GM23338 (cell line): ENCODE measurements at regions not wholly inside any gene's neighbourhood (a gene's known extent, or its start where the extent isn't known, plus 50 kb on each side); places are given as distances from the start of the nearest gene placed in this dataset.

Experiments used
- ATAC-seq: fragments of 200-7000 bp; cut with Tn5 transposase; 3 replicates; pipeline ENCODE4 v1.9.1; 2020
- DNase-seq: peaks from one replicate; pipeline ENCODE4 v3.0.0-alpha.2; 2015; ENCODE audit warnings: low spot score
- H2AFZ ChIP-seq: fragments of 200-600 bp; sonication (generic); 2 replicates; pipeline ENCODE4 v1.8.0; 2016; ENCODE audit warnings: antibody characterized with exemption, mild to moderate bottlenecking, moderate library complexity
- H3F3A ChIP-seq: fragments of 200-600 bp; sonication (generic); replicated peaks from 2 replicates; pipeline ENCODE4 v1.8.0; 2017; ENCODE audit warnings: antibody characterized with exemption, mixed run types, low read depth
- H3K27ac ChIP-seq: fragments of 200-600 bp; sonication (generic); 2 replicates; pipeline ENCODE4 v1.6.1; 2016; ENCODE audit warnings: low read depth
- H3K27me3 ChIP-seq: fragments of 200-600 bp; sonication (generic); 2 replicates; pipeline ENCODE4 v1.8.0; 2016; ENCODE audit warnings: mild to moderate bottlenecking, mixed run types, moderate library complexity; ENCODE audit not compliant: insufficient read depth
- H3K36me3 ChIP-seq: fragments of 200-600 bp; sonication (generic); 2 replicates; pipeline ENCODE4 v1.8.0; 2016; ENCODE audit warnings: mild to moderate bottlenecking; ENCODE audit not compliant: insufficient read depth
- H3K4me1 ChIP-seq: fragments of 200-600 bp; sonication (generic); 2 replicates; pipeline ENCODE4 v1.8.0; 2016; ENCODE audit warnings: mild to moderate bottlenecking, moderate library complexity; ENCODE audit not compliant: insufficient read depth
- H3K4me2 ChIP-seq: fragments of 200-600 bp; sonication (generic); 2 replicates; pipeline ENCODE4 v1.7.1; 2017; ENCODE audit warnings: mixed run types
- H3K4me3 ChIP-seq: fragments of 200-600 bp; sonication (generic); 2 replicates; pipeline ENCODE4 v1.6.1; 2016; ENCODE audit warnings: mixed run types
- H3K79me2 ChIP-seq: fragments of 200-600 bp; sonication (generic); replicated peaks from 2 replicates; pipeline ENCODE4 v1.8.0; 2017; ENCODE audit warnings: mild to moderate bottlenecking; ENCODE audit not compliant: insufficient read depth
- H3K9me2 ChIP-seq: fragments of 200-600 bp; sonication (generic); 2 replicates; pipeline ENCODE4 v1.8.0; 2017; ENCODE audit not compliant: insufficient read depth
- H4K20me1 ChIP-seq: fragments of 200-600 bp; sonication (generic); replicated peaks from 2 replicates; pipeline ENCODE4 v1.8.0; 2017; ENCODE audit warnings: mild to moderate bottlenecking; ENCODE audit not compliant: insufficient read depth
- H3K27ac Mint-ChIP-seq: 2 replicates; pipeline ENCODE4 v1.8.0; 2020; ENCODE audit warnings: inconsistent platforms, mild to moderate bottlenecking, moderate library complexity, mixed read lengths
- H3K27me3 Mint-ChIP-seq: 3 replicates; pipeline ENCODE4 v1.8.0; 2022; ENCODE audit warnings: low read depth, mild to moderate bottlenecking, moderate library complexity, mixed read lengths, inconsistent platforms; ENCODE audit not compliant: insufficient read depth, poor library complexity
- H3K36me3 Mint-ChIP-seq: 3 replicates; pipeline ENCODE4 v1.8.0; 2021; ENCODE audit warnings: low read depth, mild to moderate bottlenecking, inconsistent platforms, moderate library complexity, mixed read lengths
- H3K4me1 Mint-ChIP-seq: 3 replicates; pipeline ENCODE4 v1.8.0; 2020; ENCODE audit warnings: mild to moderate bottlenecking, inconsistent platforms, mixed read lengths
- H3K4me3 Mint-ChIP-seq: 3 replicates; pipeline ENCODE4 v1.8.0; 2021; ENCODE audit warnings: moderate library complexity, mild to moderate bottlenecking, inconsistent platforms, mixed read lengths
- H3K9me3 Mint-ChIP-seq: 3 replicates; pipeline ENCODE4 v1.8.0; 2020; ENCODE audit warnings: moderate library complexity, mild to moderate bottlenecking, inconsistent platforms, mixed read lengths
- CREB1 ChIP-seq: fragments of 250-450 bp; sonication (Bioruptor Pico); IDR thresholded peaks from 2 replicates; pipeline ENCODE4 v1.5.0; 2020; ENCODE audit warnings: low read depth, mild to moderate bottlenecking, moderate library complexity
- ETS1 ChIP-seq: IDR thresholded peaks from 2 replicates; pipeline ENCODE4 v1.6.1; 2016; ENCODE audit warnings: antibody characterized with exemption
- EZH2 ChIP-seq: fragments of 200-600 bp; sonication (generic); IDR thresholded peaks from one replicate; pipeline ENCODE4 v1.8.0; 2017; ENCODE audit warnings: antibody characterized with exemption, mild to moderate bottlenecking, low read depth; ENCODE audit not compliant: unreplicated experiment
- JUNB ChIP-seq: IDR thresholded peaks from one replicate; pipeline ENCODE4 v1.6.1; 2016; ENCODE audit warnings: antibody characterized with exemption; ENCODE audit not compliant: unreplicated experiment
- NANOG ChIP-seq: IDR thresholded peaks from 2 replicates; pipeline ENCODE4 v1.6.1; 2016; ENCODE audit warnings: antibody characterized with exemption, borderline replicate concordance
- POLR2AphosphoS5 ChIP-seq: IDR thresholded peaks from 2 replicates; pipeline ENCODE4 v1.6.1; 2016; ENCODE audit warnings: antibody characterized with exemption, low read depth
- REST ChIP-seq: IDR thresholded peaks from one replicate; pipeline ENCODE4 v1.6.1; 2018; ENCODE audit warnings: antibody characterized with exemption; ENCODE audit not compliant: unreplicated experiment
- STAT1 ChIP-seq: IDR thresholded peaks from one replicate; pipeline ENCODE4 v1.6.1; 2016; ENCODE audit warnings: antibody characterized with exemption; ENCODE audit not compliant: unreplicated experiment
- ZNF114 ChIP-seq: fragments of 250-450 bp; sonication (Bioruptor Pico); IDR thresholded peaks from 2 replicates; pipeline ENCODE4 v1.5.0; 2020; ENCODE audit warnings: mild to moderate bottlenecking, moderate library complexity
- ZNF331 ChIP-seq: fragments of 250-450 bp; sonication (Bioruptor Pico); IDR thresholded peaks from 2 replicates; pipeline ENCODE4 v1.5.0; 2020; ENCODE audit warnings: low read depth, mild to moderate bottlenecking, moderate library complexity
- ZNF462 ChIP-seq: fragments of 250-450 bp; sonication (Bioruptor Pico); IDR thresholded peaks from 2 replicates; pipeline ENCODE4 v1.5.0; 2020; ENCODE audit warnings: mild to moderate bottlenecking, moderate library complexity

GRCh38 chr20:6524305-6524704 is 243.2 kb upstream of the BMP2 start:
- no peaks in the 10 kb centered on the region for H4K20me1 ChIP-seq
- no peaks in the 10 kb centered on the region for H3K79me2 ChIP-seq
- H3F3A ChIP-seq: no peaks in the 10 kb centered on the region
- H3K27me3 ChIP-seq: no peaks in the 10 kb centered on the region
- H3K9me3 Mint-ChIP-seq: peaks cover 7% of the 10 kb centered on the region; the same call in 1 of the 3 replicates
- no peaks in the 10 kb centered on the region for H3K36me3 Mint-ChIP-seq
- no peaks in the 10 kb centered on the region for H3K36me3 ChIP-seq
- no peak overlapping the region for H3K4me3 Mint-ChIP-seq
- no peaks in the 10 kb centered on the region for H3K27me3 Mint-ChIP-seq
- H3K27ac Mint-ChIP-seq: no peak overlapping the region
- ATAC-seq (no peak), DNase-seq (no peak)
- no peaks in the 10 kb centered on the region for H3K4me1 ChIP-seq
- TF ChIP-seq CREB1 (CRISPR knock-in tag): no peak
- TF ChIP-seq NANOG: no peak
- no peak for TF ChIP-seq STAT1
- TF ChIP-seq EZH2: no peak
- no peak for TF ChIP-seq ZNF331 (CRISPR knock-in tag)
- no peak for TF ChIP-seq ETS1
- TF ChIP-seq JUNB: no peak
- TF ChIP-seq POLR2AphosphoS5: no peak
- no peak for TF ChIP-seq ZNF114 (CRISPR knock-in tag)
- no peak for TF ChIP-seq ZNF462 (CRISPR knock-in tag)
- TF ChIP-seq REST: no peak
- H2AFZ ChIP-seq: no peak overlapping the region
- H3K9me2 ChIP-seq: peaks cover 8% of the 10 kb centered on the region
- no peak overlapping the region for H3K27ac ChIP-seq
- no peak overlapping the region for H3K4me2 ChIP-seq
- no peak overlapping the region for H3K4me3 ChIP-seq
- H3K4me1 Mint-ChIP-seq: no peaks in the 10 kb centered on the region
